Activated T-helper 1 cell treated with anti-CD3 and anti-CD28 coated beads, Interleukin-12 subunit alpha, Interleukin-12 subunit beta, Interleukin-2, Interleukin-4 antibody, amounts not matched to agents 30 ng/mL and 10 ng/mL and 1 ng/mL, durations not matched to agents 14 hours and 24 hours and 36 hours (primary cell): ENCODE measurements at regions not wholly inside any gene's neighbourhood (a gene's known extent, or its start where the extent isn't known, plus 50 kb on each side); places are given as distances from the start of the nearest gene placed in this dataset.
"Not testable (repeated sequence)": the region's sequence is repeated elsewhere in the genome, so short reads cannot be mapped to it uniquely, and the experiment has no call there.

Experiments used
- DNase-seq: peaks from one replicate; pipeline ENCODE4 v3.0.0; 2021; ENCODE audit warnings: low spot score
- H3K27ac Mint-ChIP-seq: one replicate; pipeline ENCODE4 v1.8.0; 2021; ENCODE audit warnings: mild to moderate bottlenecking, mixed read lengths
- H3K27me3 Mint-ChIP-seq: one replicate; pipeline ENCODE4 v1.8.0; 2022; ENCODE audit warnings: mild to moderate bottlenecking, moderate library complexity, mixed read lengths; ENCODE audit not compliant: insufficient read depth
- H3K36me3 Mint-ChIP-seq: one replicate; pipeline ENCODE4 v1.8.0; 2021; ENCODE audit warnings: low read depth, mixed read lengths
- H3K4me1 Mint-ChIP-seq: one replicate; pipeline ENCODE4 v1.8.0; 2021; ENCODE audit warnings: low read depth, mixed read lengths
- H3K4me3 Mint-ChIP-seq: one replicate; pipeline ENCODE4 v1.8.0; 2021; ENCODE audit warnings: mild to moderate bottlenecking, moderate library complexity, mixed read lengths
- H3K9me3 Mint-ChIP-seq: one replicate; pipeline ENCODE4 v1.8.0; 2021; ENCODE audit warnings: mixed read lengths
- intact Hi-C: fragments of 100-400 bp; cut with micrococcal nuclease; formaldehyde crosslinking; loops from one replicate; pipeline ENCODE4 v1.15.1; 2024

DNA sequence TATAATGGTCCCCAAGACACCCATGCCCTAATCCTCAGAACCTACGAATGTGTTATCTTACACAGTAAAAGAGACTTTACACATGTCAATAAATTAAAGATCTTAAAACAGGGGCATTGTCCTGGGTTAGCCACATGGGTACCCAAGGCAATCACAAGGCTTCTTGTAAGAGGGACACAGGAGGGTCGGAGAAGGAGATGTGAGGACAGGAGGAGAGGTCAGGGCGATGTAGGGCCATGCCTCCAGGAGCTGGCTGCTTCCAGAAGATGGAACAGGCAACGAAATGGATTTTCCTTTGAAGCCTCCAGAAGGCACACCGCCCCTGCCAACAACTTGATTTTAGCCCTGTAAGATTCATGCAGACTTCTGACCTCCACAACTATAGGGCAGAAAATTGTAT lies 262.7 kb downstream of the MEX3B start:
- no peak for DNase-seq
- intact Hi-C loops, result no loop called here
- peaks cover 1% of the 10 kb centered on the region for H3K27me3 Mint-ChIP-seq
- H3K27ac Mint-ChIP-seq, result no peak overlapping the region
- H3K4me3 Mint-ChIP-seq, result no peak overlapping the region
- no peaks in the 10 kb centered on the region for H3K4me1 Mint-ChIP-seq
- no peaks in the 10 kb centered on the region for H3K36me3 Mint-ChIP-seq
- no peaks in the 10 kb centered on the region for H3K9me3 Mint-ChIP-seq

DNA sequence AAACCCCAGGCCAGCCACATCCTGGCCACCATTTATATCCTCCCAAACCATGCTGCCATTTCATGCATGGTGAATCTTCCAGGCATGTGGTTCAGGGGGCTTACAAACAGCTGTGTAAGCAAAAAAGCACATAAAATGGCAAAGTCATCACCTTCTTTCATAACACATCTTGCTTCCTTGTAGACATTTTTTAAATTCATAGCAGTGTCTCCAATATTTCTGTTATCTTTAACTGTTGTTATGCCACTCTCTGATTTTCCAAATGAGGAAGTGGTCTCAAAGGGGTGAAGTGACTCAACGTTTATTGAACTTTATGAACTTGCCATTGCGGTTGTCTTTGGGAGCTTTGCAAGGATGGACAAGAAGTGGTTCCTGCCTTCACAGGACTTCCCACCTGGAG lies 264.4 kb downstream of the MEX3B start:
- peaks cover 1% of the 10 kb centered on the region for H3K27me3 Mint-ChIP-seq
- DNase-seq, result no peak
- H3K9me3 Mint-ChIP-seq, result no peaks in the 10 kb centered on the region
- no peaks in the 10 kb centered on the region for H3K4me1 Mint-ChIP-seq
- intact Hi-C loops, result no loop called here
- no peaks in the 10 kb centered on the region for H3K36me3 Mint-ChIP-seq
- H3K27ac Mint-ChIP-seq, result no peak overlapping the region
- H3K4me3 Mint-ChIP-seq, result no peak overlapping the region

- DNase-seq, result no peak
- H3K27me3 Mint-ChIP-seq, result peaks cover 1% of the 10 kb centered on the region
- no peaks in the 10 kb centered on the region for H3K9me3 Mint-ChIP-seq
- no peaks in the 10 kb centered on the region for H3K4me1 Mint-ChIP-seq
- no peak overlapping the region for H3K27ac Mint-ChIP-seq
- H3K4me3 Mint-ChIP-seq, result no peak overlapping the region
- intact Hi-C loops, result no loop called here
- H3K36me3 Mint-ChIP-seq, result no peaks in the 10 kb centered on the region
Measured at GRCh38 chr15:81780966-81781365, 264.9 kb downstream of the MEX3B start.

DNA sequence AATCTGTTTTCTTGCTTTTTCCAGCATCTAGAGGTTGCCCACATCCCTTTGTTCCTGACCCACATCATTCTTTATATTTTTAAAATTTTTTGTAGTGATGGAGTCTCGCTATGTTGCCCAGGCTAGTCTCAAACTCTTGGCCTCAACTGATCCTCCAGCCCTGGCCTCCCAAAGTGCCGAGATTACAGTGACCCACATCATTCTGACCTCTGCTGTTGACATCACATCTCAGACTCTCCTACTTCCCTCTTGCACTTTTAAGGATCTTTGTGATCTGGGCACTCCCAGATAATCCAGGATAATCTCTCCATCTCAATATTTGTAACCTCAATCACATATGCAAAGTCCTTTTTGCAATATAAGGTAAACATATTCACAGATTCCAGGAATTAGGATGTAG lies 266.6 kb downstream of the MEX3B start:
- DNase-seq, result no peak
- Mint-ChIP-seq H3K27ac (no peak overlapping the region), H3K4me3 (no peak overlapping the region), H3K36me3 (no peaks in the 10 kb centered on the region), H3K4me1 (no peaks in the 10 kb centered on the region), H3K27me3 (peaks cover 1% of the 10 kb centered on the region), H3K9me3 (no peaks in the 10 kb centered on the region)
- intact Hi-C loops, result no loop called here

- Mint-ChIP-seq H3K4me1 (no peaks in the 10 kb centered on the region), H3K27me3 (no peaks in the 10 kb centered on the region), H3K4me3 (no peak overlapping the region), H3K27ac (no peak overlapping the region), H3K9me3 (no peaks in the 10 kb centered on the region), H3K36me3 (no peaks in the 10 kb centered on the region)
- no peak for DNase-seq
- intact Hi-C loops, result no loop called here
Measured at GRCh38 chr15:81777546-81777945, 268.3 kb downstream of the MEX3B start.

DNA sequence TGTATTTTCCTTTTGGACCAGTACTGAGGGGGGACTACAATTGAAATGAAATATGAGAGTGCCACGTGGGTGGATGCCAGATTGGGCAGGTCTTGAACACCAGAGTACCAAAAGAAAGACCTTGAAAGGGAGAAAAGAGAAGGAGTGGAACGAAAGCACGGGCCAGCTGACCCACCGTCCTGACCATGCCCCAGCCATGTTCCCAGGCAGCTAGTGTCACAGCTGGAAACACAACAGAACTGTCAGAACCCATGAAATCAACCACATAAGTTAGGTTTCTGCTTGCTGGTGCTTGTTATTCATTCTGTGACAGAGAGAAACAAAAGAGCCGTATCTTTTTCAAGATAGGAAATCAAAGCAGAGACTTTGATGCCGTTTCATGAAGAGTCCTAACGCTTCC lies 268.8 kb downstream of the MEX3B start:
- Mint-ChIP-seq H3K36me3 (no peaks in the 10 kb centered on the region), H3K27me3 (no peaks in the 10 kb centered on the region), H3K27ac (no peak overlapping the region), H3K4me1 (no peaks in the 10 kb centered on the region), H3K4me3 (no peak overlapping the region), H3K9me3 (no peaks in the 10 kb centered on the region)
- DNase-seq, result no peak
- intact Hi-C loops, result no loop called here

DNA sequence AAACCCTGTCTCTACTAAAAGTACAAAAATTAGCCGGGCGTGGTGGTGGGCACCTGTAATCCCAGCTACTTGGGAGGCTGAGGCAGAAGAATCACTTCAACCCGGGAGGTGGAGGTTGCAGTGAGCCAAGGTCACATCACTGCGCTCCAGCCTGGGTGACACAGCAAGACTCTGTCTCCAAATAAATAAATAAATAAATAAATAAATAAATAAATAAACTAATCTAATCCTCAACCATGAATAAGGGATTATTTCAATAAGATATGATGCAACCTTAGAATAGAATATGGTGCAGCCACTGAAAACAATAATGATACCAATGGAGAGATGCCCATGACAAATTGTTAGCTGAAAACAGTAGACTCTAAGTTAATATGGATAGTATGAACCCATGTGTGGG lies 270.0 kb downstream of the MEX3B start:
- H3K27ac Mint-ChIP-seq, H3K4me1 Mint-ChIP-seq, H3K9me3 Mint-ChIP-seq, H3K36me3 Mint-ChIP-seq, intact Hi-C loops, H3K4me3 Mint-ChIP-seq, H3K27me3 Mint-ChIP-seq, DNase-seq: not testable (repeated sequence)

GRCh38 chr15:81774309-81774708 lies 271.5 kb downstream of the MEX3B start:
- Mint-ChIP-seq H3K36me3 (no peaks in the 10 kb centered on the region), H3K9me3 (no peaks in the 10 kb centered on the region)

GRCh38 chr15:81768773-81769172 lies 277.0 kb downstream of the MEX3B start:
- no peak for DNase-seq
- H3K27me3 Mint-ChIP-seq, result no peaks in the 10 kb centered on the region
- no peak overlapping the region for H3K27ac Mint-ChIP-seq
- no peak overlapping the region for H3K4me3 Mint-ChIP-seq
- no peaks in the 10 kb centered on the region for H3K36me3 Mint-ChIP-seq
- intact Hi-C loops, result no loop called here
- H3K9me3 Mint-ChIP-seq, result no peaks in the 10 kb centered on the region
- no peaks in the 10 kb centered on the region for H3K4me1 Mint-ChIP-seq

More at GRCh38 chr15:81774309-81774708, 271.5 kb downstream of the MEX3B start:
- DNase-seq, result no peak
- no peak overlapping the region for H3K27ac Mint-ChIP-seq
- intact Hi-C loops, result no loop called here
- no peaks in the 10 kb centered on the region for H3K27me3 Mint-ChIP-seq
- no peaks in the 10 kb centered on the region for H3K4me1 Mint-ChIP-seq
- H3K4me3 Mint-ChIP-seq, result no peak overlapping the region

DNA sequence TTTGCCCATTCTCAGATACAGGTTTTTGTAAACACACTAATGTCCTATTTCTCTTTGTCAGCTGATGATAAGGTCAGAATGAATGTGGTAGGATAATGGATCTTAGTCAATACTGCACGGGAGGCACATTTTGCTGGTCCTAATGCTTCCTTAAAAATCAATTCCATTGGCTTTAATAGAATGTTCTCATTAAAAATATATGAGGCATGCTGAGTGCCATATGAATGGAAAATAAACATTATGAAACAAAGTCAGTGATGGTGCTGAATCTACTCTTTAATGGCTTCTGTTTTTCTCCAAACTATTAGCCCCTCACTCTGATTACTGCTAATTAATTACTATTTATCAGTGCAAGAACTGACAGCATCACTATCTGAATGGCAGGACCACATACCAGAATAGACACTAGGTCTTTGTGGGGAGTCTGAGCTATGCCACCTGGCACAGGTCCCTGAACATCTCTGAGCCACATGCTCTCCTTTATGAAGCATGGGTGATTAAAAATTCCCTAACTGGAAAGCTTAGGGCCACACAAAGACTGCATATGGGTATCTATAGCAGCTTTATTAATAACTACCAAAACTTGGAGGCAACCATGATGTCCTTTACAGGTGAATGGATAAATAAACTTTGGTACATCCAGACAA lies 278.9 kb downstream of the MEX3B start:
- intact Hi-C loops, result no loop called here
- Mint-ChIP-seq H3K36me3 (no peaks in the 10 kb centered on the region), H3K4me3 (no peak overlapping the region), H3K27ac (no peak overlapping the region), H3K4me1 (no peaks in the 10 kb centered on the region), H3K27me3 (no peaks in the 10 kb centered on the region), H3K9me3 (no peaks in the 10 kb centered on the region)
- DNase-seq, result no peak

- Mint-ChIP-seq H3K36me3 (no peaks in the 10 kb centered on the region), H3K27me3 (no peaks in the 10 kb centered on the region), H3K4me1 (no peaks in the 10 kb centered on the region), H3K9me3 (no peaks in the 10 kb centered on the region), H3K4me3 (no peak overlapping the region), H3K27ac (no peak overlapping the region)
- intact Hi-C loops, result no loop called here
- no peak for DNase-seq
Measured at GRCh38 chr15:81765816-81766215, 280.0 kb downstream of the MEX3B start.

- H3K9me3 Mint-ChIP-seq, result no peaks in the 10 kb centered on the region
- H3K27me3 Mint-ChIP-seq, result no peaks in the 10 kb centered on the region
- no peaks in the 10 kb centered on the region for H3K36me3 Mint-ChIP-seq
- intact Hi-C loops, result no loop called here
- no peak overlapping the region for H3K4me3 Mint-ChIP-seq
- DNase-seq, result no peak
- no peaks in the 10 kb centered on the region for H3K4me1 Mint-ChIP-seq
- no peak overlapping the region for H3K27ac Mint-ChIP-seq
Measured at GRCh38 chr15:81763304-81763703, 282.5 kb downstream of the MEX3B start.

DNA sequence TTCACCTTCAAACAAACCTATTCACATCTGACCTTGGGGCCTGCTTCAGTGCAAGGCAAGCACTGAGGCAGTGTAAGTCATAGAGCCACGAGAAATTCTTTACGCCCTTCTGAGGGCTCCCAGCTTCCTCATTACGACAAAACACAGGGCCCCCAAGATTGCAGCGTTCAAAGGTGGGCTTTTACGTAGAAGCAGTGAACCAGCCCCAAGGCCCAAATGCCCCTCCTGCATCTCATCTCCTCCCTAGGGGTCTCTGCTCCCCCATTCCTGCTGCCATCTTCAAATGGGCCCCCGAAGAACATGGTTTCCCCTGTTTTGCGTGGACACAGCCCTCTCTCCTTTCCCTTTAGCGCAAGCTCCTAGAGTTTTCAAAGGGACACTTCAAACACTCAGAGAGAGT lies 285.1 kb downstream of the MEX3B start:
- Mint-ChIP-seq H3K36me3 (no peaks in the 10 kb centered on the region), H3K27ac (no peak overlapping the region), H3K4me3 (no peak overlapping the region), H3K9me3 (no peaks in the 10 kb centered on the region), H3K27me3 (no peaks in the 10 kb centered on the region), H3K4me1 (no peaks in the 10 kb centered on the region)
- no peak for DNase-seq
- intact Hi-C loops, result no loop called here

DNA sequence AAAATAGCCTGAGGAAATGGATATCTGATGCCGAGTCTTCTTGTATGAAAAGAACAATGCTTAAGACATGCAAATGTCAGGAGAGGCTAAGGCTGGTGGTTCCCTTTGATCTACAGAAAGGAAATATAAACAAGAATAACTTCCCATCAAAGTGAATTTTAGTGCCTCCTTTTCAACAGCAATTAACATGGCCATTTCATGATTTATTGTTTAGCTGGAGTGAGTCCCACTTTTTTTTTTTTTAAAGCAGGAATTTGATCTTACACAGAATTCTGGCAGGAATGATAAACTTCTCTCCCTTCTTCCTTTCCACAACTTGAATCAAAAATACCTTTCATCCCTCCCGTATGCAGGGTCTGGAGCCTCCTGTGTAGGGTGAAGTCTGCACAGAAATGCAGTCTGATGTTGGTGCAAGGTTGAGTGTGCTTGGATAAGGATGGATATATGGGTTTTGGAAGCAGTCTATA lies 287.0 kb downstream of the MEX3B start:
- Mint-ChIP-seq H3K27ac (no peak overlapping the region), H3K36me3 (no peaks in the 10 kb centered on the region), H3K9me3 (no peaks in the 10 kb centered on the region), H3K4me3 (no peak overlapping the region), H3K27me3 (no peaks in the 10 kb centered on the region), H3K4me1 (no peaks in the 10 kb centered on the region)
- intact Hi-C loops, result no loop called here
- DNase-seq, result no peak
